Mucosa of rectum (tissue), 2 donors: ENCODE measurements at regions not wholly inside any gene's neighbourhood (a gene's known extent, or its start where the extent isn't known, plus 50 kb on each side); places are given as distances from the start of the nearest gene placed in this dataset.
"Not testable (repeated sequence)": the region's sequence is repeated elsewhere in the genome, so short reads cannot be mapped to it uniquely, and the experiment has no call there.

Source experiments
- H3K27ac ChIP-seq, 2 donors: one replicate each; pipeline ENCODE4 v1.7.0; 2013; ENCODE audit warnings: inconsistent platforms in 2 of 2, low read depth in 2 of 2, low read length in 2 of 2
- H3K27me3 ChIP-seq, 2 donors: one replicate each; pipeline ENCODE4 v1.7.0; 2013; ENCODE audit warnings: low read length in 2 of 2; ENCODE audit not compliant: control insufficient read depth in 2 of 2, insufficient read depth in 2 of 2
- H3K36me3 ChIP-seq, 2 donors: one replicate each; pipeline ENCODE4 v1.7.0; 2013; ENCODE audit warnings: low read length in 2 of 2; ENCODE audit not compliant: control insufficient read depth in 2 of 2, insufficient read depth in 2 of 2
- H3K4me1 ChIP-seq, 2 donors: one replicate each; pipeline ENCODE4 v1.7.0; 2013; ENCODE audit warnings: low read length in 2 of 2, mild to moderate bottlenecking in 1 of 2; ENCODE audit not compliant: control insufficient read depth in 2 of 2, insufficient read depth in 2 of 2
- H3K4me3 ChIP-seq, 2 donors: one replicate each; pipeline ENCODE4 v1.7.0; 2013; ENCODE audit warnings: low read length in 2 of 2
- H3K9ac ChIP-seq, 2 donors: one replicate each; pipeline ENCODE4 v1.7.0; 2013; ENCODE audit warnings: low read length in 2 of 2, low read depth in 1 of 2, mild to moderate bottlenecking in 1 of 2
- H3K9me3 ChIP-seq, 2 donors: one replicate each; pipeline ENCODE4 v1.7.0; 2013; ENCODE audit warnings: low read length in 2 of 2; ENCODE audit not compliant: control insufficient read depth in 2 of 2
- donor health status: healthy.
- donor health status: Normal muscosa, but diverticular disease.

- Histone ChIP-seq H3K27ac (no peak overlapping the region), H3K4me3 (no peak overlapping the region), H3K4me1 (no peaks in the 10 kb centered on the region), H3K36me3 (no peaks in the 10 kb centered on the region), H3K9me3 (no peaks in the 10 kb centered on the region), H3K9ac (no peak overlapping the region), H3K27me3 (no peaks in the 10 kb centered on the region)
Measured at GRCh38 chr2:133988316-133988891, 265.5 kb upstream of the MGAT5 start.

DNA sequence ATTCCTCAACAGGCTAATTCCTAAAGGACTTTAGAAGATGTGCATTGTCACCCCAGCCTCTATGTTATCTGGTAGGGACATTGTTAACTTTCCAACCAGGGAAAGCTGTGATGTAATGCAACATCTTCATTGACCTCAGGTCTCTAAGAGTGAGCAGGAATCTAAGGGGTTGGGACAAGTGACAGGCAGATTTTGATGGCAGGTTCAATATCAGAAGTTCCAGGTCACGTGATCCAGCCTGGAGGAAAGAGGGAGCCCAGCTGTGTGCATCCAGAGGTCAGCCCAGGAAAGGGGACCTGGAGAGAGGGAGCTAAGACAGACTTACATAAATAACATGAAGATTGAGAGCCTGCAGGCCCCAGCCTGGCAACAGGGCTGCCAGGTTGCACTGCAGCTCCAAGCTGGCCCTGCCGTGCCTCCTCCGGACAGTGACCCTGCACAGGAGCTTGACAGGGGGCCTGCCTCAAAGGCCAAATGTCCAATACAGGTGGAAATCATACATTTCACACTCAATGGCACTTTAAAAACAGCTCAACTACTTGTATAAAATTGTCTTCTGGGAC, 262.2 kb upstream of the MGAT5 start:
- no peaks in the 10 kb centered on the region for H3K27me3 ChIP-seq
- no peaks in the 10 kb centered on the region for H3K36me3 ChIP-seq
- H3K9me3 ChIP-seq = no peaks in the 10 kb centered on the region
- H3K9ac ChIP-seq = no peak overlapping the region
- H3K4me3 ChIP-seq = no peak overlapping the region
- no peaks in the 10 kb centered on the region for H3K4me1 ChIP-seq
- H3K27ac ChIP-seq = no peak overlapping the region

DNA sequence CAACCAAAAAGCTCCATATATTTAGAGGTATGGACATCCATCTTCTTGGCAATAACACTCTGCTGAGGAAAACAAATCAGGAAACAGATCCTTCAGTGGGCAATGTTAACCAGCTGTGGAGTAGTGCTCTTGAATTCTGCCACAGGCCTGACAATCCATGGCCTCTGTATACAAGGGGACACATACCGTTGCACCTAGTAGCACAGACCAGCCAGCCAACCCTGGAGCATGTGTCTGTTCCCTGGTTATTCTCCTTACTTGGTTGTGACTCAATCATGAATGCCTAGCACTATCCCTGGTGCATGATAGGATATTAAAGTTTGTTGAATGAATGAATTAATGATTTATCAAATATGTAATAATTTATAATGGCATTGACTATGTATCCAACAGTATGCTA, 261.4 kb upstream of the MGAT5 start:
- Histone ChIP-seq H3K4me3 (no peak overlapping the region), H3K27me3 (no peaks in the 10 kb centered on the region), H3K36me3 (no peaks in the 10 kb centered on the region), H3K9ac (no peak overlapping the region), H3K4me1 (no peaks in the 10 kb centered on the region), H3K27ac (no peak overlapping the region), H3K9me3 (no peaks in the 10 kb centered on the region)

GRCh38 chr2:133993160-133993559, 260.7 kb upstream of the MGAT5 start:
- no peaks in the 10 kb centered on the region for H3K9me3 ChIP-seq
- no peak overlapping the region for H3K9ac ChIP-seq
- no peaks in the 10 kb centered on the region for H3K27me3 ChIP-seq
- no peaks in the 10 kb centered on the region for H3K4me1 ChIP-seq
- no peak overlapping the region for H3K27ac ChIP-seq
- H3K4me3 ChIP-seq = no peak overlapping the region
- no peaks in the 10 kb centered on the region for H3K36me3 ChIP-seq

DNA sequence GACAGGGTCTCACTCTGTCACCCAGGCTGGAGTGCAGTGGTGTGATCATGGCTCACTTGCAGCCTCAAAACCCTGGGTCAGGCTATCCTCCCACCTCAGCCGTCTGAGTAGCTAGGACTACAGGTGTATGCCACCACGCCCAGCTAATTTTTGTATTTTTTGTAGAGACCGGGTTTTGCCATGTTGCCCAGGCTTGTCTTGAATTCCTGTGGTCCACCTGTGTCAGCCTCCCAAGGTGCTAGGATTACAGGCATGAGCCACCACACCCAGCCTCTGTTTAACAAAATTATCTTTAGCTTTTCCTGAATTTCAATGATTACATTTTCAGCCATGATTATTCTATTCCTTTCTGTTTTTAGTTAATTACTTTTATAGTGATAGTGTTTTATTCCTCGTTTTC, 255.1 kb upstream of the MGAT5 start:
- not testable (repeated sequence) for H3K36me3 ChIP-seq, H3K4me3 ChIP-seq, H3K9ac ChIP-seq, H3K9me3 ChIP-seq, H3K4me1 ChIP-seq, H3K27me3 ChIP-seq, H3K27ac ChIP-seq

- no peaks in the 10 kb centered on the region for H3K36me3 ChIP-seq
- no peaks in the 10 kb centered on the region for H3K9me3 ChIP-seq
- no peak overlapping the region for H3K9ac ChIP-seq
- H3K4me1 ChIP-seq = no peaks in the 10 kb centered on the region
- H3K4me3 ChIP-seq = no peak overlapping the region
- no peaks in the 10 kb centered on the region for H3K27me3 ChIP-seq
- H3K27ac ChIP-seq = no peak overlapping the region
Measured at GRCh38 chr2:134002391-134002790, 251.5 kb upstream of the MGAT5 start.

- H3K9me3 ChIP-seq = no peaks in the 10 kb centered on the region
- no peaks in the 10 kb centered on the region for H3K4me1 ChIP-seq
- H3K4me3 ChIP-seq = no peak overlapping the region
- H3K9ac ChIP-seq = no peak overlapping the region
- no peak overlapping the region for H3K27ac ChIP-seq
- H3K36me3 ChIP-seq = no peaks in the 10 kb centered on the region
- no peaks in the 10 kb centered on the region for H3K27me3 ChIP-seq
Measured at GRCh38 chr2:134002921-134003320, 251.0 kb upstream of the MGAT5 start.

DNA sequence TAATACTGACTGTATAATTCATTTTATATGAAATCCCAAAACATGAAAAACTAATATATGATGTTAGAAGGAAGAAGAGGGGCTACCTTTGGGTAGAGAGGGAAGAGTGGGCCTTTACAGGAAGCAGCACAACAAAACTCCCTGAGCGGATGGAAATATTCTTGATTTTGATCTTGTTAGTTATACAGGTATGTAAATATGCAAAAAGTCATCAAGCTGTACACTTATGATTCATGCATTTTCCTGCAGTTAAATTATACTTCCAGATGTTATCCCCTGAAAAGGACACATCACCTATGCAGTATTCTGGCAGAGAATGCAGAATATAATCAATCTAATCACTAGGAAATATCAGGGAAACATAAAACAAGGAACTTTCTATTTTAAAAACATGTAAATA, 249.4 kb upstream of the MGAT5 start:
- Histone ChIP-seq H3K27ac (no peak overlapping the region), H3K4me3 (no peak overlapping the region), H3K9ac (no peak overlapping the region), H3K27me3 (no peaks in the 10 kb centered on the region), H3K9me3 (no peaks in the 10 kb centered on the region), H3K36me3 (no peaks in the 10 kb centered on the region), H3K4me1 (no peaks in the 10 kb centered on the region)

GRCh38 chr2:134008837-134009236, 245.0 kb upstream of the MGAT5 start:
- Histone ChIP-seq H3K4me3 (no peak overlapping the region), H3K27ac (no peak overlapping the region), H3K9ac (no peak overlapping the region), H3K4me1 (no peaks in the 10 kb centered on the region), H3K27me3 (no peaks in the 10 kb centered on the region), H3K36me3 (no peaks in the 10 kb centered on the region), H3K9me3 (no peaks in the 10 kb centered on the region)

DNA sequence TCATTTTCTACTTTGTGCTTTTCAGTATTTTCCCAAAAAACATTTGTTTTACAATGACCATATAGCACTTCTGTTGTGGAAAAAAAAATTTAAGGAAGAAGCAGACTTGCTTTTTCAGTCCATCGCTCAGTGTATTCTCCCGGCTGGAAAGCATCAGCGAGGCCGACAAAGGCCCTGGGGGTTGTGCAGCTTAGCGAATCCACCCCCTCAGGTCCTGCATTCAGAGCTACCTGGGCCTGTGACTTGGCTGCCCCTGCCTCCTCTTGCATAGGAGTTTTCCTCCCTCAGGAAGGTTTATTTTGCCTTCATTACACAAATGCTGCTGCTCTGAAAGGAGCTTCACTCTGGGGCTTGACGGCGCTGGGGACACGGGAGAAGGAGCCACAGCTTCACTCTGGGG, 244.4 kb upstream of the MGAT5 start:
- no peak overlapping the region for H3K9ac ChIP-seq
- no peaks in the 10 kb centered on the region for H3K27me3 ChIP-seq
- H3K9me3 ChIP-seq = no peaks in the 10 kb centered on the region
- no peaks in the 10 kb centered on the region for H3K4me1 ChIP-seq
- no peaks in the 10 kb centered on the region for H3K36me3 ChIP-seq
- no peak overlapping the region for H3K4me3 ChIP-seq
- no peak overlapping the region for H3K27ac ChIP-seq

DNA sequence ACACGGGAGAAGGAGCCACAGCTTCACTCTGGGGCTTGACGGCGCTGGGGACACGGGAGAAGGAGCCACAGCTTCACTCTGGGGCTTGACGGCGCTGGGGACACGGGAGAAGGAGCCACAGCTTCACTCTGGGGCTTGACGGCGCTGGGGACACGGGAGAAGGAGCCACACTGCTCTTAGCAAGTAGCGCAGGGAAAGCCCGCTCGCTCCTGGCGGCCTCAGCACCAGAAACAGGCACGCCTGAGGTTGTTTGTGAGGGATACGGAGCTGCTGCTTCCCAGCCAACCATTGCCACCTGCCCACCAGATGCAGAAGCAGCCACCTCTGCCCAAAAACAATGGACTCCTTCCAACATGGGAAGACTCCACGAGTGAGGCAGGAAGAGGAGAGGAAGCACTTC, 244.0 kb upstream of the MGAT5 start:
- H3K36me3 ChIP-seq, H3K9ac ChIP-seq, H3K27ac ChIP-seq, H3K4me3 ChIP-seq, H3K9me3 ChIP-seq, H3K27me3 ChIP-seq, H3K4me1 ChIP-seq: not testable (repeated sequence)
